Neural cell (in vitro differentiated cells): ENCODE measurements at regions not wholly inside any gene's neighbourhood (a gene's known extent, or its start where the extent isn't known, plus 50 kb on each side); places are given as distances from the start of the nearest gene placed in this dataset.

ENCODE experiments used
- H2AFZ ChIP-seq: fragments of 200-600, 300-800 bp; sonication (generic), shearing (Covaris generic); 2 replicates; pipeline ENCODE4 v1.6.0; 2014; ENCODE audit warnings: low read depth, mild to moderate bottlenecking, antibody characterized with exemption, low read length, moderate library complexity
- H3F3A ChIP-seq: fragments of 200-600 bp; shearing (Covaris generic); 2 replicates; pipeline ENCODE4 v1.6.1; 2016; ENCODE audit warnings: mild to moderate bottlenecking, moderate library complexity, mixed read lengths, antibody characterized with exemption, low read length; ENCODE audit not compliant: insufficient read depth, poor library complexity, severe bottlenecking
- H3K27ac ChIP-seq: fragments of 200-600, 300-800 bp; sonication (generic), shearing (Covaris generic); 2 replicates; pipeline ENCODE4 v1.5.1; 2014; ENCODE audit warnings: mild to moderate bottlenecking, low read length, moderate library complexity
- H3K27me3 ChIP-seq: fragments of 300-800, 200-600 bp; sonication (generic), shearing (Covaris generic); 2 replicates; pipeline ENCODE4 v1.6.0; 2014; ENCODE audit warnings: mild to moderate bottlenecking, low read depth, low read length, moderate library complexity; ENCODE audit not compliant: insufficient read depth
- H3K36me3 ChIP-seq: fragments of 300-800, 200-600 bp; sonication (generic), shearing (Covaris generic); 2 replicates; pipeline ENCODE4 v1.5.1; 2014; ENCODE audit warnings: mild to moderate bottlenecking, antibody characterized with exemption, low read length, moderate library complexity; ENCODE audit not compliant: insufficient read depth
- H3K4me2 ChIP-seq: fragments of 300-800, 200-600 bp; sonication (generic), shearing (Covaris generic); 2 replicates; pipeline ENCODE4 v1.6.0; 2014; ENCODE audit warnings: mild to moderate bottlenecking, low read length
- H3K4me3 ChIP-seq: fragments of 300-800, 200-600 bp; sonication (generic), shearing (Covaris generic); 2 replicates; pipeline ENCODE4 v1.5.1; 2014; ENCODE audit warnings: mild to moderate bottlenecking, low read length, moderate library complexity
- H3K79me2 ChIP-seq: fragments of 200-600 bp; shearing (Covaris generic); replicated peaks from 2 replicates; pipeline ENCODE4 v1.6.0; 2014; ENCODE audit warnings: mild to moderate bottlenecking, low read length, moderate library complexity; ENCODE audit not compliant: insufficient read depth
- H3K9ac ChIP-seq: fragments of 300-800, 200-600 bp; sonication (generic), shearing (Covaris generic); 2 replicates; pipeline ENCODE4 v1.6.1; 2016; ENCODE audit warnings: mild to moderate bottlenecking, low read length, mixed read lengths
- H3K9me2 ChIP-seq: fragments of 200-600 bp; shearing (Covaris generic); 2 replicates; pipeline ENCODE4 v1.6.1; 2016; ENCODE audit warnings: mild to moderate bottlenecking, low read length, mixed read lengths; ENCODE audit not compliant: insufficient read depth
- H3K9me3 ChIP-seq: fragments of 200-600, 300-800 bp; sonication (generic), shearing (Covaris generic); 2 replicates; pipeline ENCODE4 v1.6.1; 2016; ENCODE audit warnings: mild to moderate bottlenecking, mixed run types, low read length, moderate library complexity, mixed read lengths
- H4K20me1 ChIP-seq: fragments of 200-600 bp; shearing (Covaris generic); 2 replicates; pipeline ENCODE4 v1.6.1; 2016; ENCODE audit warnings: mild to moderate bottlenecking, mixed run types; ENCODE audit not compliant: insufficient read depth
- CTCF ChIP-seq: fragments of 450-650 bp; IDR thresholded peaks from 2 replicates; pipeline ENCODE4 v1.5.1; 2014; ENCODE audit warnings: antibody characterized with exemption, mild to moderate bottlenecking, moderate library complexity; ENCODE audit not compliant: poor library complexity, severe bottlenecking
- EP300 ChIP-seq: fragments of 450-650 bp; conservative IDR thresholded peaks from 2 replicates; pipeline ENCODE4 v1.6.1; 2014; ENCODE audit warnings: antibody characterized with exemption, mild to moderate bottlenecking, moderate library complexity; ENCODE audit not compliant: poor library complexity, severe bottlenecking
- EZH2 ChIP-seq: fragments of 200-600, 300-800 bp; shearing (Covaris generic), sonication (generic); IDR thresholded peaks from 2 replicates; pipeline ENCODE4 v1.6.1; 2014; ENCODE audit warnings: antibody characterized with exemption, low read length, borderline replicate concordance, mild to moderate bottlenecking; ENCODE audit not compliant: insufficient read depth, poor library complexity, severe bottlenecking
- MXI1 ChIP-seq: fragments of 450-650 bp; conservative IDR thresholded peaks from 2 replicates; pipeline ENCODE4 v1.6.1; 2014; ENCODE audit warnings: antibody characterized with exemption, mild to moderate bottlenecking; ENCODE audit not compliant: poor library complexity, severe bottlenecking
- POLR2AphosphoS5 ChIP-seq: IDR thresholded peaks from 2 replicates; pipeline ENCODE4 v1.6.1; 2012
- RAD21 ChIP-seq: fragments of 450-650 bp; conservative IDR thresholded peaks from 2 replicates; pipeline ENCODE4 v1.6.1; 2014; ENCODE audit warnings: antibody characterized with exemption, mild to moderate bottlenecking, moderate library complexity
- SMC3 ChIP-seq: fragments of 450-650 bp; conservative IDR thresholded peaks from 2 replicates; pipeline ENCODE4 v1.6.1; 2014; ENCODE audit warnings: antibody characterized with exemption, mild to moderate bottlenecking, moderate library complexity; ENCODE audit not compliant: poor library complexity
- TAF1 ChIP-seq: IDR thresholded peaks from 2 replicates; pipeline ENCODE4 v1.6.1; 2012; ENCODE audit warnings: low read depth
- TF ChIP-seq, protein P1 (sequence below): IDR thresholded peaks from 2 replicates; pipeline ENCODE4 v1.6.1; 2012; ENCODE audit warnings: borderline replicate concordance

DNA sequence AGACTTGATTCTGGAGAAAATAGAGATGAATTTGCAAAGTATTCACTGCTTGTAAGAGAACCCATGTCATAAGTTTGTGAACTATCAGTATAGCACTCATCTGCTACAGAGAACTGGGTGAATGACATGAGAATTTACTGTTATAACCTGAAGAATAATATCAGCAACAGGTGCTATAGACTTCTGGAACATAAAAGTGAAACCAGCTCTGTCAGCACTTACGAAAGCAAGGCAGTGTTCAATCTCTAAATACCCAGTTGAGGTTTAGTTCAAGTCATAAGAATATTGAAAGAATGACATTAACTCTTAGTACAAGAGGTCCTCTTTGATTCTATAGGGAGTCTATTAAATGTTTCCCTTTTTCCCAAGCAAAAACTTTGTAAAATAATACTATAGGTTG lies 232.9 kb upstream of the ANKRD50 start:
- TF ChIP-seq TAF1: no peak
- TF ChIP-seq, protein P1, sequence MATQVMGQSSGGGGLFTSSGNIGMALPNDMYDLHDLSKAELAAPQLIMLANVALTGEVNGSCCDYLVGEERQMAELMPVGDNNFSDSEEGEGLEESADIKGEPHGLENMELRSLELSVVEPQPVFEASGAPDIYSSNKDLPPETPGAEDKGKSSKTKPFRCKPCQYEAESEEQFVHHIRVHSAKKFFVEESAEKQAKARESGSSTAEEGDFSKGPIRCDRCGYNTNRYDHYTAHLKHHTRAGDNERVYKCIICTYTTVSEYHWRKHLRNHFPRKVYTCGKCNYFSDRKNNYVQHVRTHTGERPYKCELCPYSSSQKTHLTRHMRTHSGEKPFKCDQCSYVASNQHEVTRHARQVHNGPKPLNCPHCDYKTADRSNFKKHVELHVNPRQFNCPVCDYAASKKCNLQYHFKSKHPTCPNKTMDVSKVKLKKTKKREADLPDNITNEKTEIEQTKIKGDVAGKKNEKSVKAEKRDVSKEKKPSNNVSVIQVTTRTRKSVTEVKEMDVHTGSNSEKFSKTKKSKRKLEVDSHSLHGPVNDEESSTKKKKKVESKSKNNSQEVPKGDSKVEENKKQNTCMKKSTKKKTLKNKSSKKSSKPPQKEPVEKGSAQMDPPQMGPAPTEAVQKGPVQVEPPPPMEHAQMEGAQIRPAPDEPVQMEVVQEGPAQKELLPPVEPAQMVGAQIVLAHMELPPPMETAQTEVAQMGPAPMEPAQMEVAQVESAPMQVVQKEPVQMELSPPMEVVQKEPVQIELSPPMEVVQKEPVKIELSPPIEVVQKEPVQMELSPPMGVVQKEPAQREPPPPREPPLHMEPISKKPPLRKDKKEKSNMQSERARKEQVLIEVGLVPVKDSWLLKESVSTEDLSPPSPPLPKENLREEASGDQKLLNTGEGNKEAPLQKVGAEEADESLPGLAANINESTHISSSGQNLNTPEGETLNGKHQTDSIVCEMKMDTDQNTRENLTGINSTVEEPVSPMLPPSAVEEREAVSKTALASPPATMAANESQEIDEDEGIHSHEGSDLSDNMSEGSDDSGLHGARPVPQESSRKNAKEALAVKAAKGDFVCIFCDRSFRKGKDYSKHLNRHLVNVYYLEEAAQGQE: no peak
- no peak for TF ChIP-seq EZH2
- no peak for TF ChIP-seq MXI1
- TF ChIP-seq POLR2AphosphoS5: no peak
- no peak for TF ChIP-seq EP300
- TF ChIP-seq RAD21: no peak
- TF ChIP-seq CTCF: no peak
- TF ChIP-seq SMC3: no peak
- Histone ChIP-seq H3K36me3 (no peaks in the 10 kb centered on the region), H2AFZ (no peak overlapping the region), H3K27me3 (no peaks in the 10 kb centered on the region), H3K79me2 (no peaks in the 10 kb centered on the region), H3K27ac (no peak overlapping the region), H3F3A (no peaks in the 10 kb centered on the region), H3K9me2 (no peaks in the 10 kb centered on the region), H3K4me3 (no peak overlapping the region), H4K20me1 (no peaks in the 10 kb centered on the region), H3K9me3 (no peaks in the 10 kb centered on the region), H3K9ac (no peak overlapping the region), H3K4me2 (no peak overlapping the region)

DNA sequence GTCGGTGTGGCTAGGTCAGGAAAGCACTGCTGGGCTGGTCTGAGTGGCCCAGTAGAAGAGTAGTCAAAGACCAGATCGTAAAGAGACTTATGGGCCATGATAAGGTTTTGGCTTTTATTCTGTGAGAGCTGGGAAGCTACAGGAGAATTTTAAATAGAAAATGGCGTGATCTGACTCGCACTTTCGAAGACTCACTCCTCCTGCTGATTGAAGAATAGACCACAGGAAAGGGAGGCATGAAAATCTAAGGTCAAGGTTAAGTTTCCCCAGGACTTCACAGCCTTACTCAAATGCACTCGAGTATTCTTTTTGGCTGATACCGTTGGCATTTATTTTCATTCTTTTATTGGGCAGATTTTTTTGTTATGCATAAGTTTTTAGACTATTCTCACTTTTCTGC lies 231.4 kb upstream of the ANKRD50 start:
- Histone ChIP-seq H3K27me3 (no peaks in the 10 kb centered on the region), H3K9me3 (no peaks in the 10 kb centered on the region), H3F3A (no peaks in the 10 kb centered on the region), H3K4me3 (no peak overlapping the region), H3K4me2 (no peak overlapping the region), H3K79me2 (no peaks in the 10 kb centered on the region), H3K27ac (no peak overlapping the region), H3K9ac (no peak overlapping the region), H4K20me1 (no peaks in the 10 kb centered on the region), H3K9me2 (no peaks in the 10 kb centered on the region), H2AFZ (no peak overlapping the region), H3K36me3 (no peaks in the 10 kb centered on the region)
- TF ChIP-seq EP300 (no peak), EZH2 (no peak), RAD21 (no peak), CTCF (no peak), TAF1 (no peak), MXI1 (no peak), POLR2AphosphoS5 (no peak)
- TF ChIP-seq, protein P1: no peak
